Neutrophil (primary cell): ENCODE measurements at regions not wholly inside any gene's neighbourhood (a gene's known extent, or its start where the extent isn't known, plus 50 kb on each side); places are given as distances from the start of the nearest gene placed in this dataset.
"Not testable (repeated sequence)": the region's sequence is repeated elsewhere in the genome, so short reads cannot be mapped to it uniquely, and the experiment has no call there.

ENCODE experiments used
- H3K27ac ChIP-seq: fragments of 200-600 bp; sonication (generic); 2 replicates; pipeline ENCODE4 v1.5.1; 2016; ENCODE audit warnings: mild to moderate bottlenecking, moderate library complexity
- H3K27me3 ChIP-seq: fragments of 200-600 bp; sonication (generic); 2 replicates; pipeline ENCODE4 v1.6.0; 2016; ENCODE audit warnings: mild to moderate bottlenecking
- H3K36me3 ChIP-seq: fragments of 200-600 bp; sonication (generic); 2 replicates; pipeline ENCODE4 v1.5.1; 2017
- H3K4me1 ChIP-seq, 2 experiments: fragments of 200-600 bp in 1 of 2; sonication (generic) in 1 of 2; 1 replicate in 1 of 2; 2 replicates in 1 of 2; pipeline versions ENCODE4 v1.5.1 to v1.6.1; 2013 to 2016; ENCODE audit warnings: low read depth in 1 of 2, low read length in 1 of 2, mild to moderate bottlenecking in 1 of 2, moderate library complexity in 1 of 2; ENCODE audit not compliant: control insufficient read depth in 1 of 2, insufficient read depth in 1 of 2
- H3K4me3 ChIP-seq, 2 experiments: fragments of 200-600 bp in 1 of 2; sonication (generic) in 1 of 2; 1 replicate in 1 of 2; 2 replicates in 1 of 2; pipeline ENCODE4 v1.5.1; 2013 to 2016; ENCODE audit warnings: low read depth in 1 of 2, low read length in 1 of 2, mild to moderate bottlenecking in 1 of 2, moderate library complexity in 1 of 2
- H3K9me3 ChIP-seq: fragments of 200-600 bp; sonication (generic); 2 replicates; pipeline ENCODE4 v1.5.1; 2016
- TF ChIP-seq, protein P1 (sequence below): fragments of 200-600 bp; sonication (generic); IDR thresholded peaks from 2 replicates; pipeline ENCODE4 v1.5.1; 2016; ENCODE audit warnings: antibody characterized with exemption

DNA sequence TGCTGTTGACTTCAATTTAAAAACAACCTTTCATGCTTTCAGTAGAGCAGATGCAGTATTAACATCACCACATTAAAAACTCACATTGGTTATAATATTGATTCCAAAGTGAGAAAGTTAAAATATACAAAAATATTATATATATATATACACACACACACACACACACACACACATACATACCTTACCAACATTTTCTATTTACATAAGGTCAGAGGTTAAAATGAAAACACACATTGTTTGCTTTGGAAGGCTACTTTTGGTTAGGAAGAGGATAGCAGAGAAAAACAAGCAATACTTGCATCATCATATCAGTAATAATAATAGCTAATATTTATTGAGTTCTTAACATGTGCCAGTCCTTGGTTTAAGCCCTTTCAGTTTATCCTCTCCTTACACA lies 226.5 kb downstream of the PPP4R3C start:
- Histone ChIP-seq H3K27me3 (no peaks in the 10 kb centered on the region), H3K27ac (no peak overlapping the region), H3K4me3 (no peak overlapping the region), H3K4me1 (no peaks in the 10 kb centered on the region), H3K36me3 (no peaks in the 10 kb centered on the region), H3K9me3 (no peaks in the 10 kb centered on the region)
- TF ChIP-seq, protein P1, sequence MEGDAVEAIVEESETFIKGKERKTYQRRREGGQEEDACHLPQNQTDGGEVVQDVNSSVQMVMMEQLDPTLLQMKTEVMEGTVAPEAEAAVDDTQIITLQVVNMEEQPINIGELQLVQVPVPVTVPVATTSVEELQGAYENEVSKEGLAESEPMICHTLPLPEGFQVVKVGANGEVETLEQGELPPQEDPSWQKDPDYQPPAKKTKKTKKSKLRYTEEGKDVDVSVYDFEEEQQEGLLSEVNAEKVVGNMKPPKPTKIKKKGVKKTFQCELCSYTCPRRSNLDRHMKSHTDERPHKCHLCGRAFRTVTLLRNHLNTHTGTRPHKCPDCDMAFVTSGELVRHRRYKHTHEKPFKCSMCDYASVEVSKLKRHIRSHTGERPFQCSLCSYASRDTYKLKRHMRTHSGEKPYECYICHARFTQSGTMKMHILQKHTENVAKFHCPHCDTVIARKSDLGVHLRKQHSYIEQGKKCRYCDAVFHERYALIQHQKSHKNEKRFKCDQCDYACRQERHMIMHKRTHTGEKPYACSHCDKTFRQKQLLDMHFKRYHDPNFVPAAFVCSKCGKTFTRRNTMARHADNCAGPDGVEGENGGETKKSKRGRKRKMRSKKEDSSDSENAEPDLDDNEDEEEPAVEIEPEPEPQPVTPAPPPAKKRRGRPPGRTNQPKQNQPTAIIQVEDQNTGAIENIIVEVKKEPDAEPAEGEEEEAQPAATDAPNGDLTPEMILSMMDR: no peak

DNA sequence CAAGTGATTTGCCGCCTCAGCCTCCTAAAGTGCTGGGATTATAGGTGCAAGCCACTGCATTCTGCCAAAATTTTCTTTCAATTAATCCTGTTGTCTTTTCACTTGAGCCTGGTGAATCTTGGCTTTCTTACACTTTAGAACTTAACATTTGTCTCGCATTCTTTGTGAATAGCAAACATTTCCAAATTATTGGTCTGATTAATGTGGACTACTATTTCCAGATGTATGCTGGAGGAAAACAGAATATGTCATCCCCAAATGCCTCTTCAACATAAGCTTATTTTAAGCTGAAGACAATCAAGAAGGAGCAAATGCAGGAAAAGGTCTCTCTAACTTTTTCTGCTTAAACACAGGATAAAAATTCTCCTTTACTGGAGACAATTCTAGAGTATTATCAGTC lies 233.4 kb downstream of the PPP4R3C start:
- Histone ChIP-seq H3K36me3 (no peaks in the 10 kb centered on the region), H3K4me1 (no peaks in the 10 kb centered on the region), H3K27me3 (no peaks in the 10 kb centered on the region), H3K4me3 (no peak overlapping the region), H3K27ac (no peak overlapping the region), H3K9me3 (no peaks in the 10 kb centered on the region)
- TF ChIP-seq, protein P1: no peak

DNA sequence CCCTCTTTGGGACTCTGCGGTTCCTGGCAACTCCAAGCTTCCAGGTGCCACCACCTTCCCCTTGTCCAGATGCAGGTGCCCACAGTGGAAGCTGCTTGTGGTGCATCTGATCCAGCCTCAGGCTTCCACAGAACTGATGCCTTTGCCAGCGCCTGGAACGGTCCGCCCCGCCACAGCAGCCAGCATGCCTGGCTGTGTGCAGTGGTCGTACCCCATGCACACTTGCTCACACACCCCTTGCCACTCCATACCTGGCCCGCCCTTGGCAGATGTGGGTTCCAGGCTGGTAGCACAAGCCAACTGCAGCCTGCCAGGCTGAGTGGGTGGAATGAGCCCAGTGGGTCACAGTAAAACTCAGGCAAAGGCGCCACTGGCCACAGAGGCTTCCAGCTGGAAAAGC lies 240.5 kb downstream of the PPP4R3C start:
- H3K9me3 ChIP-seq: no peaks in the 10 kb centered on the region
- no peak overlapping the region for H3K4me3 ChIP-seq
- H3K27ac ChIP-seq: no peak overlapping the region
- H3K36me3 ChIP-seq: no peaks in the 10 kb centered on the region
- TF ChIP-seq, protein P1: no peak
- H3K27me3 ChIP-seq: no peaks in the 10 kb centered on the region
- no peaks in the 10 kb centered on the region for H3K4me1 ChIP-seq

DNA sequence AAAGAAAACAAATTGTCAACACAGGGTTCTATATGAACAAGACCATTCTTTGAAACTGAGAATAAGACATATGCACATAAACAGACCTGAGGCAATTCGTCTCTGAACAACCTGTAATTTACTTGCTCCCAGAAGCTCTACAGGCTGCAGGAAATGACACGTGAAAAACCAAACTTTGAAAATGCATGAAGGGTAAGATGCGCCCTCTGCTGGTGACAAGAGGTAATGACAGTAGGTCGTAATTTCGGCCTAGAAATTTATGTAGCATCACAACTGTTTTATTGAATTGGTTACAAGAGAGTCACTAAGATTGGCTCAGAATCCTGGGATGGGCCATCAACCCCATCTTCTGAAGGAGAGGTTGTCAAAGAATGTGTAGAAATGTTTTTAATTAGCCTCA lies 276.5 kb downstream of the PPP4R3C start:
- Histone ChIP-seq H3K27ac (no peak overlapping the region), H3K27me3 (no peaks in the 10 kb centered on the region), H3K4me3 (no peak overlapping the region), H3K4me1 (no peaks in the 10 kb centered on the region), H3K36me3 (no peaks in the 10 kb centered on the region), H3K9me3 (no peaks in the 10 kb centered on the region)
- TF ChIP-seq, protein P1: peak; percentile 65

DNA sequence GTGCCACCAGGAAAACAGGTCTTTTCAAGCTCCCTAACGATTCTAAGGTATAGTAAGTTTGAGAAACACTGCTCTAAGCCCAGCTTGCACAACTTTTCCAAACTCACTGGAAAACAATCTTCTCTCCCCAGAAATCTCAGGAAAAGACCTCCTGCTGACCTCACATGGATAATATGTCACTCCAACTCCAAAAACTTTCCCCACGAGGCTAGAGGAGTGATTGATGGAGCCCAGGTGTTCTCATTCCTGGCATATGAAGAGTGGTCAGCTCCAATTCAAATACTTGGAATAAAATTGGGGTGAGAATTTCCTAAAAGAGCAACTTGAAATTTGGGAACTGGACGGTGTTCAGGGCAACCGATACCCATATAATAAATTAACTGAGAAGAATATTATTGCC lies 299.9 kb downstream of the PPP4R3C start:
- Histone ChIP-seq H3K4me3 (no peak overlapping the region), H3K4me1 (no peaks in the 10 kb centered on the region), H3K9me3 (no peaks in the 10 kb centered on the region), H3K36me3 (no peaks in the 10 kb centered on the region), H3K27ac (no peak overlapping the region), H3K27me3 (no peaks in the 10 kb centered on the region)
- TF ChIP-seq, protein P1: no peak

DNA sequence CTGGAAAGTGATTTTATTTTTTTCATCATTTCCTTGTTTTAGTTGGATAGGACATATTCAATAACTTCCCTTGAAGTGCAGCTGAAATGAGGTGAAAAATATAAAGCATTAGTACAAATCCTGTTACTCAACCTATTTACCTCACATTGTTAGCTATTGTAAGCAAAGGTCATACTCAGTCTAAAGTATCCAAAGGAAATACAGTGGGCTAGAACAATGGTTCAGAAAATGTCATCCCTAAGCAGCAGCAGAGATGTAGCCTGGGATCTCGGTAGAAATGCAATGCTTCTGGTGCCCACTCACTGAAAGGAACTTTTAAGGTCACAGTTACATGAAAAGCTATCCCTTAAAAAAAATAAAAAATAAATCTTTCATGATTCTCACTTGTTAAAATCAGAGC lies 300.6 kb downstream of the PPP4R3C start:
- H3K4me1 ChIP-seq: no peaks in the 10 kb centered on the region
- H3K36me3 ChIP-seq: no peaks in the 10 kb centered on the region
- no peak overlapping the region for H3K4me3 ChIP-seq
- TF ChIP-seq, protein P1: no peak
- H3K27me3 ChIP-seq: no peaks in the 10 kb centered on the region
- H3K9me3 ChIP-seq: no peaks in the 10 kb centered on the region
- H3K27ac ChIP-seq: no peak overlapping the region

DNA sequence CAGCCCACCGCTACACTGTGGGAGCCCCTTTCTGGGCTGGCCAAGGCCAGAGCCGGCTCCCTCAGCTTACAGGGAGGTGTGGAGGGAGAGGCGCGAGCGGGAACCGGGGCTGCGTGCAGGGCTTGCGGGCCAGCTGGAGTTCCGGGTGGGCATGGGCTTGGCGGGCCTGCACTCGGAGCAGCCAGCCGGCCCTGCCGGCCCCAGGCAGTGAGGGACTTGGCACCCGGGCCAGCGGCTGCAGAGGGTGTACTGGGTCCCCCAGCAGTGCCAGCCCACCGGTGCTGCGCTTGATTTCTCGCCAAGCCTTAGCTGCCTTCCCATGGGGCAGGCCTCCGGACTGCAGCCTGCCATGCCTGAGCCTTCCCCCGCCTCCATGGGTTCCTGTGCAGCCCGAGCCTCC lies 306.2 kb downstream of the PPP4R3C start:
- H3K27me3 ChIP-seq, H3K27ac ChIP-seq, H3K4me1 ChIP-seq, H3K36me3 ChIP-seq, H3K4me3 ChIP-seq, H3K9me3 ChIP-seq: not testable (repeated sequence)
